Osteoblast (primary cell): ENCODE measurements at regions not wholly inside any gene's neighbourhood (a gene's known extent, or its start where the extent isn't known, plus 50 kb on each side); places are given as distances from the start of the nearest gene placed in this dataset.

Source experiments
- DNase-seq: peaks from one replicate; pipeline ENCODE4 v3.0.0; 2011; ENCODE audit warnings: low spot score, mixed read lengths; ENCODE audit not compliant: insufficient read length; ENCODE audit errors: missing footprints
- H2AFZ ChIP-seq: 2 replicates; pipeline ENCODE4 v1.6.0; 2011; ENCODE audit warnings: mild to moderate bottlenecking, low read length
- H3K27ac ChIP-seq: 2 replicates; pipeline ENCODE4 v1.5.1; 2011; ENCODE audit warnings: mild to moderate bottlenecking, low read depth, low read length, moderate library complexity
- H3K27me3 ChIP-seq: 2 replicates; pipeline ENCODE4 v1.6.0; 2012; ENCODE audit warnings: mild to moderate bottlenecking, control low read depth, inconsistent platforms, low read length, moderate library complexity; ENCODE audit not compliant: insufficient read depth
- H3K36me3 ChIP-seq: 2 replicates; pipeline ENCODE4 v1.5.1; 2011; ENCODE audit warnings: mild to moderate bottlenecking, low read length, control low read depth, moderate library complexity; ENCODE audit not compliant: insufficient read depth
- H3K4me1 ChIP-seq: 2 replicates; pipeline ENCODE4 v1.5.1; 2011; ENCODE audit warnings: mild to moderate bottlenecking, low read length, control low read depth, moderate library complexity; ENCODE audit not compliant: insufficient read depth
- H3K4me2 ChIP-seq: 2 replicates; pipeline ENCODE4 v1.6.0; 2011; ENCODE audit warnings: mild to moderate bottlenecking, low read length; ENCODE audit not compliant: insufficient read depth
- H3K4me3 ChIP-seq: fragments of 200-600 bp; sonication (generic); 3 replicates; pipeline ENCODE4 v1.5.1; 2012; ENCODE audit warnings: mild to moderate bottlenecking, low read length, inconsistent platforms; ENCODE audit not compliant: insufficient read depth
- H3K79me2 ChIP-seq: 2 replicates; pipeline ENCODE4 v1.6.0; 2012; ENCODE audit warnings: mild to moderate bottlenecking, low read length, control low read depth, inconsistent platforms; ENCODE audit not compliant: insufficient read depth
- H3K9me3 ChIP-seq: 2 replicates; pipeline ENCODE4 v1.5.1; 2011; ENCODE audit warnings: low read depth, low read length, control low read depth
- H4K20me1 ChIP-seq: 2 replicates; pipeline ENCODE4 v1.6.0; 2012; ENCODE audit warnings: mild to moderate bottlenecking, low read length, control low read depth; ENCODE audit not compliant: insufficient read depth
- TF ChIP-seq, protein P1 (sequence below): IDR thresholded peaks from 2 replicates; pipeline ENCODE4 v1.5.1; 2011; ENCODE audit warnings: mild to moderate bottlenecking, low read depth, low read length, moderate library complexity; ENCODE audit errors: extremely low read depth

- Histone ChIP-seq H3K4me1 (no peaks in the 10 kb centered on the region), H3K4me3 (no peak overlapping the region), H3K27ac (no peak overlapping the region), H3K79me2 (no peaks in the 10 kb centered on the region), H3K4me2 (no peak overlapping the region), H2AFZ (no peak overlapping the region), H3K9me3 (no peaks in the 10 kb centered on the region), H3K36me3 (no peaks in the 10 kb centered on the region), H4K20me1 (no peaks in the 10 kb centered on the region), H3K27me3 (no peaks in the 10 kb centered on the region)
- DNase-seq, result no peak
- TF ChIP-seq, protein P1, sequence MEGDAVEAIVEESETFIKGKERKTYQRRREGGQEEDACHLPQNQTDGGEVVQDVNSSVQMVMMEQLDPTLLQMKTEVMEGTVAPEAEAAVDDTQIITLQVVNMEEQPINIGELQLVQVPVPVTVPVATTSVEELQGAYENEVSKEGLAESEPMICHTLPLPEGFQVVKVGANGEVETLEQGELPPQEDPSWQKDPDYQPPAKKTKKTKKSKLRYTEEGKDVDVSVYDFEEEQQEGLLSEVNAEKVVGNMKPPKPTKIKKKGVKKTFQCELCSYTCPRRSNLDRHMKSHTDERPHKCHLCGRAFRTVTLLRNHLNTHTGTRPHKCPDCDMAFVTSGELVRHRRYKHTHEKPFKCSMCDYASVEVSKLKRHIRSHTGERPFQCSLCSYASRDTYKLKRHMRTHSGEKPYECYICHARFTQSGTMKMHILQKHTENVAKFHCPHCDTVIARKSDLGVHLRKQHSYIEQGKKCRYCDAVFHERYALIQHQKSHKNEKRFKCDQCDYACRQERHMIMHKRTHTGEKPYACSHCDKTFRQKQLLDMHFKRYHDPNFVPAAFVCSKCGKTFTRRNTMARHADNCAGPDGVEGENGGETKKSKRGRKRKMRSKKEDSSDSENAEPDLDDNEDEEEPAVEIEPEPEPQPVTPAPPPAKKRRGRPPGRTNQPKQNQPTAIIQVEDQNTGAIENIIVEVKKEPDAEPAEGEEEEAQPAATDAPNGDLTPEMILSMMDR, result no peak
Measured at GRCh38 chr16:6605490-6605889, 727.2 kb upstream of the RBFOX1 start.

- Histone ChIP-seq H3K27me3 (no peaks in the 10 kb centered on the region), H3K4me3 (no peak overlapping the region), H2AFZ (no peak overlapping the region), H3K9me3 (no peaks in the 10 kb centered on the region), H3K4me1 (no peaks in the 10 kb centered on the region), H4K20me1 (no peaks in the 10 kb centered on the region), H3K27ac (no peak overlapping the region), H3K79me2 (no peaks in the 10 kb centered on the region), H3K4me2 (no peak overlapping the region), H3K36me3 (no peaks in the 10 kb centered on the region)
- TF ChIP-seq, protein P1, result no peak
- no peak for DNase-seq
Measured at GRCh38 chr16:6603780-6604325, 728.8 kb upstream of the RBFOX1 start.

GRCh38 chr16:6602405-6602804 is 730.2 kb upstream of the RBFOX1 start:
- Histone ChIP-seq H3K4me3 (no peak overlapping the region), H3K9me3 (no peaks in the 10 kb centered on the region), H4K20me1 (no peaks in the 10 kb centered on the region), H3K27me3 (no peaks in the 10 kb centered on the region), H3K79me2 (no peaks in the 10 kb centered on the region), H3K27ac (no peak overlapping the region), H3K4me2 (no peak overlapping the region), H3K36me3 (no peaks in the 10 kb centered on the region), H2AFZ (no peak overlapping the region), H3K4me1 (no peaks in the 10 kb centered on the region)
- TF ChIP-seq, protein P1, result no peak
- DNase-seq, result no peak

- Histone ChIP-seq H3K9me3 (no peaks in the 10 kb centered on the region), H3K27ac (no peak overlapping the region), H3K36me3 (no peaks in the 10 kb centered on the region), H4K20me1 (no peaks in the 10 kb centered on the region), H3K4me2 (no peak overlapping the region), H3K27me3 (no peaks in the 10 kb centered on the region), H2AFZ (no peak overlapping the region), H3K79me2 (no peaks in the 10 kb centered on the region), H3K4me1 (no peaks in the 10 kb centered on the region), H3K4me3 (no peak overlapping the region)
- TF ChIP-seq, protein P1, result no peak
- no peak for DNase-seq
Measured at GRCh38 chr16:6600167-6600566, 732.5 kb upstream of the RBFOX1 start.
